CD4-positive, alpha-beta T cell treated with Interleukin-21 for 1 hour (primary cell): ENCODE measurements at regions not wholly inside any gene's neighbourhood (a gene's known extent, or its start where the extent isn't known, plus 50 kb on each side); places are given as distances from the start of the nearest gene placed in this dataset.

Source experiments
- DNase-seq: peaks from one replicate; pipeline ENCODE4 v3.0.0-alpha.2; 2020

DNA sequence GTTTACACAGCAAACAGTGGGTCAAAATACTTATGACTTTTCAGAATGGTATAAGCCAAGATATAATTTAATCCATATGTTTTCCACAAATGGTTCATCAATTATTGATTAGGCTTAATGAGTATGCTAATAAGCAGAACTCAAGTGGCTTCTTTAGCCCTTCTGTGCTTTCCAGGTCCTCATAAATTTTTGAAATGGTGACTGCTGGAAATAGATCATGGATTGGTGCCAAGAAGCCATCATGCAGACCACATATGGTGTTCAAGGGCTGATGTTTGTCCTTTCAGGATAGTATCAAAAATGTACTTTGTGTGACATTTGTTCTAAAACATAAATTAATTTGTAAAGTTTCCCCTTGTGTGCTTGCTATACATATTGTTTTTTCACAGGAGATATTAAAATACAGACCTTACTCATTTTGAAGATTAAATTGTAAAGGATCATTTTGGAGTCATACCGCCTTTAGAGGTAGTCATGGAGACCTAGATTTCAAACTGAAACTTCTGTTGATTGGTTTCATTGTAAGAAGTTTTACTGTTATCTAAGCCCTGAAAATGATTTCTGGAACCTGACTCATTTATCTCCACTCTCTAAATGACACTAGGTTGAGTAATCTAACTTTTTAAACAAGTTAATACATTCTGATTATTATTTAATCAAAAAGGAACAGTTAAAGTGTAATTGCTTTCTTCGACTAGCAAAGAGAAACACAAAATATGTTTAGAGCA, 507.9 kb downstream of the PLA2G4A start:
- no peak for DNase-seq

DNA sequence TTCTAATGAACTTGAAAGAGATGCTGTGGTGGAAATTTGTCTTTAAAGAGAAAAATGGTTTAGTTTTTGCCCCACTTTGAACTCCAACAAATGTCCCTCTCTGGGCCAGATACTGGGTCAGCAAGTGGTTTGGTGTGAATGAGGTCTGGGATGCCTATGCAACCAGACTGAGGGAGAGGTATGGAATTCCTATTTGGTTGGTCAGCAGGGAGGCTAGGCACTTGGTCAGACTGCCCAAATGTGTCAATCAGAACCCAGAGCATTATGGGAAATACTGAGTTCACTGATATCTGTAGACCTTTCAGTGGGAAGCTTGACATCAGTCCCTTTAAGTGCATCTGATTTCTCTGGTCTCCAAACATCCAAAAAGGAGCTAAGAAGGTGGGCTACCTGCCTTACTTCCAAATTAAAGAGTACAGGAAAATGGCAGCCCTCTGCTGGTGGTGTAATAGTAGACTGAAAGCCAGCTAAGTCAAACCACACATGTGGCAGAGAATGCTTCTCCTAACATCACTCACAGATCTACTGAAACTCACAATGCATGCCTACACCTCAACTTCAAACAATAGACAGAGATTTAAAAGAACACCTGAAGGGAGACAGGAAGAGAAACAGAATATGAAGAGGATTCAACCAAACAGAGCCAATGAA, 510.1 kb downstream of the PLA2G4A start:
- no peak for DNase-seq

- DNase-seq: no peak
Observed at GRCh38 chr1:187342495-187342894, 513.7 kb downstream of the PLA2G4A start.

DNA sequence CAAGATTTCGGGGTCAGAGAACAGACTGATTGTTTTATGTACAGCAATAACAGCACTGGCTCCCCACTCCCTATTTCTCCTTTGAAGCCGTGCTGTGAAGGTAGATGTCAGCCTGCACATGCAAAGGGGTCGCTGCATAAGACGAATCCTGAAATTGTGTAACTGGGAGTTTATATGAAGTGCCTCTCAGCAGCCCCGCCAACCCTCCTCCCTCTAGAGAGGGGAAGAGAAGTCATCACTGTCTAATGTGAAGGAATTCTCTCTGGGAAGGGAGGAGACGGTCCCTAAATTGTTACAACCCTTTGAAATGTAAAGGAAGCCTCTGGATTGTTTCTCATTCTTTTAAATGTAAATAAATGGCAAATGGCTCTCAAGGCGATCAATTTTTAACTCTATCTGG, 545.3 kb downstream of the PLA2G4A start:
- DNase-seq: no peak

DNA sequence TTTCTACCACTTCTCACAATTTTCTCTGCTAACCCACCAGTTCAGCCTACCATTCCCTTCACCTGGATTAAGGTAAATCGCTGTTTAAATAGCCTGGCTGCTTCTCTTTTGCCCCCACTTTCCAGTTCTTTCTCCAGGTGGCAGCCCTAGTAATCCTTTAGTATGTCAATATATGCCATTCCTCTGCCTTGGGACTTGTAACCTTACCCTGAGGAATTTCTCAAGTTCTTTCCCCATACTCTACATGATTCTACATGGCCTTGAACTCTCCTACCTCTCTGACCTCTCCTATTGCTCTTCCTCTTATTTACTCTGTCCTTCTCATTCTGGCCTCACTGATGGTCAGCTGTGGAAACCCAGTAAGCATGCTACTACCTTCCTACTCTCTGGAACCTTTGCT, 546.0 kb downstream of the PLA2G4A start:
- no peak for DNase-seq

DNA sequence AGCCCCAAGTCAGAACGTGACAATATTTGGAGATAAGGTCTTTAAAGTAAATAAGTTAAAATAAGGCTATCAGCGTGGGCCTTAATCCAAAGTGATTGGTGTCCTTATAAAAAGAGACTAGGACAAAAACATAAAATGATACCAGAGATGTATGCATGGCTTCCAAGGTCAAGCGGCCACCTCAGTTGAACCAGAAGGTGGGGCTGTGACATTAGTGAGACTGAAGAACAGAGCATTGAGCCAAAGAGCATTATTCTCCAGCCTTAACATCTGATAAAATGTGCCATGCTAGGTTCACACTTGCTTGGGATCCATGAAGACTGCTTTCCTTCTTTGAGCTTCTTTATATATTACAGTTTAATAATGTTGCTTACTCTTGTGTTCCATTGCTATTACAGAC, 554.6 kb downstream of the PLA2G4A start:
- no peak for DNase-seq

GRCh38 chr1:187384504-187384903, 555.8 kb downstream of the PLA2G4A start:
- DNase-seq: no peak

DNA sequence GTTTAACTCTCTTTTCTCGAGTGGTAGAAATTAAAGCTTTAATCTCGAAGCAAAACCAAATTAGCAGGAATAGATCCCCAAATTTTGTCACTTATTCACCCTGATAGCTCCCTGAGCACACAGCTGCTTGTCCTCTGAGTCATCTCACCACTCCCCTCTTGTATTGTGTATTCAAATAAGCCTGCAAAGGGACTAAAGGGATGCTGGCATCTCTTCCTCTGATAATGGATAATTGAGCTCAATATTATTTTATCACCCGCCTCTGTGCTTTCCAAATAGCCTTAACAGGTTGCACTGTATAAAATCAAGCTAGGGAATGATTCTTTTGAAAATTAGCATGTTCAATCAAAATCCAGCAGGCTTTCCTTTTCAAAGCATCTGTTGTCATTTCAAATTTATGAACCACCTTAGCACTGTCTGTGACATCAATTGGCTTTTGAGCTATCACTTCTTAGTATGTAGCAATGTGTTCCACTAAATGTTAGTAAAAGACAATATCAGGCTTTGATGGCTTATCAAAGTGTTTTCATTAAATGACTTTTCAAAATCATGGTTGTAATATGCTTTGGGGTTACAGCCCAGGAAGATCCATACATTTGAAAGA, 561.6 kb downstream of the PLA2G4A start:
- no peak for DNase-seq

DNA sequence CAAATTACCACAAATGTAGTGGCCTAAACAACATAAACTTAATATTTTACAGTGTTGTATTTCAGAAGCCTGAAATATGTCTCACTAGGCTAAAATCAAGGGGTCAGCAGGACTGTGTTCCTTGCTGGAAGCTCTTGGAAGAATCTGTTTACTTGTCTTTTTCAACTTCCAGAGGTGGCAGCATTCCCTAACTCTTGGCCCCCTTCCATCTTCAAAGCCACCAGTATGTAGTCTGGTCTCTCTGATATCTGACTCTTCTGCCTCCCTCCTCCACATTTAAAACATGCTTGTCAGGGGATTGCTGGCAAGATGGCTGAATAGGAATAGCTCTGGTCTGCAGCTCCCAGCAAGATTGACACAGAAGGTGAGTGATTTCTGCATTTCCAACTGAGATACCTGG, 567.5 kb downstream of the PLA2G4A start:
- DNase-seq: no peak

DNA sequence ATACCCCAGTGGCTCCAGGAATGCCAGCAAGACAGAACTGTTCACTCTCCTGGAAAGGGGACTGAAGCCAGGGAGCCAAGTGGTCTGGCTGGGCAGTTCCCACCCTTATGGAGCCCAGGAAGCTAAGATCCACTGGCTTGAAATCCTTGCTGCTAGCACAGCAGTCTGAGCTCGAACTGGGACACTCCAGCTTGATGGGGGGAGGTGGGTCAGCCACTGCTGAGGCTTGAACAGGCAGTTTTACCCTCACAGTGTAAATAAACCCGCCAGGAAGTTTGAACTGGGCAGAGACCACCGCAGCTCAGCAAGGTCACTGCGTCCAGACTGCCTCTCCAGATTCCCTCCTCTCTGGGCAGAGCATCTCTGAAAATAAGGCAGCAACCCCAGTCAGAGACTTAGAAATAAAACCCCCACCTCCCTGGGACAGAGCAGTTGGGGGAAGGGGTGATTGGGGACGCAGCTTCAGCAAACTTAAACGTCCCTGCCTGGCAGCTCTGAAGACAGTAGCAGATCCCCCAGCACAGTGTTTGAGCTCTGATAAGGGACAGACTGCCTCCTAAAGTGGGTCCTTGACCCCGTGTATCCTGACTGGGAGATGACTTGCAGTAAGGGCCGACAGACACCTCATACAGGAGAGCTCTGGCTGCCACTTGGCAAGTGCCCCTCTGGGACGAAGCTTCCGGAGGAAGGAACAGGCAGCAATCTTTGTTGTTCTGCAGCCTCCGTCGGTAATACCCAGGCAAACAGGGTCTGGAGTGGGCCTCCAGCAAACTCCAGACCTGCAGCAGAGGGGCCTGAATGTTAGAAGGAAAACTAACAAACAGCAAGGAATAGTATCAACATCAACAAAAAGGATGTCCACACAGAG, 568.4 kb downstream of the PLA2G4A start:
- no peak for DNase-seq

DNA sequence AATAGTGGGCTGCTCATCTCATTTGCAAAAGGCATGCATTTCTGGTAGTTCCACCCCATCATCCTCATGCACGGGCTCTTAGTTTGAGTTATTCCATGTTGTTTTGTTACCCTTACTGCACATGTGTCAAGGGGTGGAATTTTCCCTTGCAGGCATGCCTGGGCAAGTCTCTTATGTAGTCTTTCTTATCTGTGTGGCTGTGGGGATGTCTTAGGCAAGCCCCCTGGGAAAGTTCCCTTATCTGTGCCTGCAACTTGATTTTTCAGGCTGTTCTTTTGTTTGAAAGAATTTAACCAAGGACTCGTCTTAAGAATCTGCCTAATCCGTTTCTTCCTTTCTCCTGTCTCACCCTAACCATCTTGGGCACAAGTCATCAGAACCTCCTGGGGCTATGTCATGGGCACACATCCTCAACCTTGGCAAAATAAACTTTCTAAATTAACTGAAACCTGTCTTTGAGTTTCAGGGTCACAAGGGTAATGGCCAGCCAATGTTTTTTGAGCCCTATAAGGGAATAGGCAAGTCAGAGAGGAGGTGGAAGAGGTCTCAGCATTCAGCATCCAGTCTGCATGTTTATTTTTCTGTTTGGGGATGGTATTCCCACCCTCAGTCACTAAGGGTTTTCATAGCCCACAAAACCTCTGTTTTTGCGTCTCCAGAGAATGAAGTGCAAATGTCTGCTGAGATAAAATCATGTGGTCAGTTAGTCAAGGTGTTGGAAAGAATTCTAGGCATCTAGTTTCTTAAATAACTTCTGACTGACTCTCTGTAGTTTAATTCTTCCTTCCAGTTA, 579.7 kb downstream of the PLA2G4A start:
- no peak for DNase-seq

DNA sequence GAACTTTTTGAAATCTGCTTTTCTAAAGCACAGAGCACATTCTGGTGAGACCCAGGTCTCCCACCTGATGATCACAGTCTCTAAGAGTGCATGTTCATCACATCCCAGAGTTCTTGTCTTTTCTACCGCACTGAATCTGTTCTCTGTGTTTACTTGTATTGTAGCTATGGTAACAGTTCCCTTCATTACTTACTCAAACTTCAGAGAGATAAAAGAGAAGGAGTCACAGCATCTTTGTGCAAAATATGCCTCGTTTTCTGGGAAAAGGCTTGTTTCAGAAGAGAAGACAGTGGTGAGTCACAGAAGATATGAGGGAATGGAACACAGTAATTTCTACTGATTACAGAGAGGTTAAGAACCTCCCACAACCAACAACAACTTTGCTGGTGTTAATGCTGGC, 580.6 kb downstream of the PLA2G4A start:
- no peak for DNase-seq

GRCh38 chr1:187411118-187411517, 582.4 kb downstream of the PLA2G4A start:
- DNase-seq: no peak

DNA sequence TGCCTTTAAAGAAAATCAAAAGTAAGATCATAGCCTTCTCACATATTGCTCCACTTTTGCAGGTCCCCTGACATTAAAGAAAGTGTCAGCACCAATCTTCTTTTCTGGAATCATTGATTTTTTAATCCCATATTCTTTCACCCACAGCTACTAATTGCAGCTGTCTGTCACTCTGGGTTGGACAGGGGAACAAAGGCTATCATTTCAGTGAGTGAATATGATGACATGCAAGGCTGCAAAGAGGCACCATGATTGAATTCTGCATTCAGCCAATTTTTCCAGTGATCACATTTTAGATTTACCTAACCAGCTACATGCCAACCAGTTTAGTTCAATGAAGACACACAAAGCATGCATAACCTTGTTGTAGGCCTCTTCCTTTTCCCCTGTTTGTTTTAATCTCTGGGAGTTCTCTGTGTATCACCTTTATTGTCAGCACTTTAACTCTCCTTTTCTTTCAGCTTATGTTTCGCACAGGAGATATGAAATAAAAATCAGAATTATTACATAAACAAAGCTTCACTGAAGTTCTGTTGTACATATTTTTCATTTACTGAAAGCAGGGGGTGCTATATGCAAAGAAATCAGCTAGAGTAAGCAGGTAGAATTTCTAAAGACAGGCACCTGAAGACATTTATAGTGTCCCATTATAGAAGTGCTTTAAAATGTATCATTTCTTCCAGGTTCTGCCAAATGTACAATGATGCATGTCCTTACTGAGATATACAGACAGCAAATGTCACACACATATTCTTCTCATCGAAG, 584.8 kb downstream of the PLA2G4A start:
- no peak for DNase-seq

- DNase-seq: no peak
Observed at GRCh38 chr1:187415065-187415464, 586.3 kb downstream of the PLA2G4A start.

DNA sequence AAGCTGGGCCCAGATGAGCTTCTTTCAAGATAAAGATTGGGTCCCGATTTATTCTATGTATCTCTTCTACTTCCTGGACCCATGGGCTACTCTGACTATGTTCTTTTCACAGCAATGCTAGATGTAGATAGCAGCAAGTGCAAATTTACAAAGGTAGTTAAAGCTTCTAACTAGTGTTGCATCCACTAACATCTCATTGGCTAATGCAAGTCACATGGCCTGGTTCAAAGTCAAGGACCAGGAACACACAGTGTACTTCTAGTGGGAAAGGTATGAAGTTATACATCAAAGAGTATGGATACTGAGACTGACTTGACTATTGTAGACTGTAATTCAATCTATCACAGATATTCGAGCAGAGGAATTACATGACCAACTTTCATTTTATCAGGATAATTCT, 588.8 kb downstream of the PLA2G4A start:
- DNase-seq: no peak

- no peak for DNase-seq
Observed at GRCh38 chr1:187433598-187433997, 604.8 kb downstream of the PLA2G4A start.

GRCh38 chr1:187442603-187443002, 613.9 kb downstream of the PLA2G4A start:
- DNase-seq: no peak

DNA sequence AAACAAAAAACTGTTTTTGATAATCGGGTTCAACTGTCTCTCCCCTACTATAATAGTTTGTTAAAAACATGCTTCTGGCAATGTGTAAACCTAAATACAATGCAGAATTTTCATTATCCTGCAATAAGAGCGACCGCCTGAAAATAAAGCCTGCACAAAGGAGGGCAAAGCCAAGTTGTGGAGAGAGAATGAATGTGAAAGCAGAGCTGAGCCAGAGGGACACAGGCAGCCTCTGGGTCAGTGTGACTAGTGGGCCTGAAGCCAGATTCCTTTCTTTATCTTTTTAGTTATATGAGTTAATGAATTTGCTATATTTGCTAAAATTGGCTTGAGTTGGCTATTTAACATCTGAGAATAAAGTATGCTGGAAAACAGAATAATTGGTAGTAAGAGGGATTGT, 615.2 kb downstream of the PLA2G4A start:
- no peak for DNase-seq

- no peak for DNase-seq
Observed at GRCh38 chr1:187445066-187445465, 616.3 kb downstream of the PLA2G4A start.

DNA sequence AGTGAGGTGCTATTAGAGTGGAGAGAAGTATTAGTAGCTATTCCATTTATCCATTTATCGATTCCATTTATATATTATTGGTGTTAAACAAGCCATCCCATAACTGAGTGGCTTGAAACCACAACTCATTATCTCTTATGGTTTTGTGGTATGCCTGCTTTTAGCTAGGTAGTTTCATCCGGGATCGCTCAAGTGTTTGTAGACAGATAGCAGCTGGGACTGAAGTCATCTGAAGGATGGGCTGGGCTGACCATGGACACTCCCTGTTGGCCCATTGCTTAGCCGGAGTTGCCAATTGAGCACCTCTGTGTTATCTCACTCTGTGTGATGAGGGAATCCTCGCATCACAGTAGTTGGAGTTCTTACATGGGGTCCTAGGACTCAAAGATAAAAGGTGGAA, 622.5 kb downstream of the PLA2G4A start:
- no peak for DNase-seq

GRCh38 chr1:187454010-187454409, 625.3 kb downstream of the PLA2G4A start:
- DNase-seq: no peak
